HEK293T (cell line): ENCODE measurements at regions not wholly inside any gene's neighbourhood (a gene's known extent, or its start where the extent isn't known, plus 50 kb on each side); places are given as distances from the start of the nearest gene placed in this dataset.

Source experiments
- BHLHE40 ChIP-seq: fragments of 450-650 bp; IDR thresholded peaks from 2 replicates; pipeline ENCODE4 v1.6.1; 2016; ENCODE audit warnings: mild to moderate bottlenecking, moderate library complexity, borderline replicate concordance
- FOXA1 ChIP-seq: fragments of 450-650 bp; IDR thresholded peaks from 2 replicates; pipeline ENCODE4 v1.6.1; 2016; ENCODE audit warnings: mild to moderate bottlenecking
- FOXM1 ChIP-seq: fragments of 450-650 bp; IDR thresholded peaks from 2 replicates; pipeline ENCODE4 v1.6.1; 2017; ENCODE audit warnings: mild to moderate bottlenecking, borderline replicate concordance
- LEF1 ChIP-seq: fragments of 450-650 bp; IDR thresholded peaks from 2 replicates; pipeline ENCODE4 v1.6.1; 2017; ENCODE audit warnings: mild to moderate bottlenecking, borderline replicate concordance
- NFRKB ChIP-seq: fragments of 450-650 bp; IDR thresholded peaks from 2 replicates; pipeline ENCODE4 v1.6.1; 2016; ENCODE audit warnings: mild to moderate bottlenecking, moderate library complexity
- SP1 ChIP-seq: fragments of 450-650 bp; IDR thresholded peaks from 2 replicates; pipeline ENCODE4 v1.6.1; 2017
- SUZ12 ChIP-seq: fragments of 450-650 bp; IDR thresholded peaks from 2 replicates; pipeline ENCODE4 v1.6.1; 2016; ENCODE audit warnings: mild to moderate bottlenecking
- TARDBP ChIP-seq: fragments of 450-650 bp; IDR thresholded peaks from 2 replicates; pipeline ENCODE4 v1.6.1; 2016
- ZNF384 ChIP-seq: fragments of 450-650 bp; IDR thresholded peaks from 2 replicates; pipeline ENCODE4 v1.6.1; 2016
- TF ChIP-seq, protein P1 (sequence below): fragments of 450-650 bp; IDR thresholded peaks from 2 replicates; pipeline ENCODE4 v1.6.1; 2016

DNA sequence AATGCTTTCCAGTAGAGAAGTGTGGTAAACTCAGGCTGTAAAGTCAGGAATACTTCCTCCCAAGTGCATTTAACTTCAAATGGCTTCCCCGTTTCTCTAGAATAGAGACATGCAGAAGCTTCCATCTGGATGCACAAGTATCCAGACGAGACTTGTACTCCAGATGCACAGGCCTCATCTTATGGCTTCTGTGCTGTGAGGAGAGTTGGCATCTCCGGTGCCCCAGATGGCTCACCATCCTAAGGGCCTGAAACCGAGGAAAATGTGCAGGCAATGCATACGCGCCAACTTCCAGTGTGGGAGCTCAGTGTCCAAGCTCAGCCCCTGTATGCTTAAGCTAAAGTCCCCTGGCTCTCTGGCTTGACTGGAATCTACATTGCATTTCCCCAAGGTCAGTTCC lies 184.0 kb upstream of the TBL1X start:
- TF ChIP-seq SUZ12 (no peak), SP1 (no peak), BHLHE40 (no peak), FOXA1 (no peak), ZNF384 (no peak), TARDBP (no peak), LEF1 (no peak), FOXM1 (no peak), NFRKB (no peak)
- TF ChIP-seq, protein P1, sequence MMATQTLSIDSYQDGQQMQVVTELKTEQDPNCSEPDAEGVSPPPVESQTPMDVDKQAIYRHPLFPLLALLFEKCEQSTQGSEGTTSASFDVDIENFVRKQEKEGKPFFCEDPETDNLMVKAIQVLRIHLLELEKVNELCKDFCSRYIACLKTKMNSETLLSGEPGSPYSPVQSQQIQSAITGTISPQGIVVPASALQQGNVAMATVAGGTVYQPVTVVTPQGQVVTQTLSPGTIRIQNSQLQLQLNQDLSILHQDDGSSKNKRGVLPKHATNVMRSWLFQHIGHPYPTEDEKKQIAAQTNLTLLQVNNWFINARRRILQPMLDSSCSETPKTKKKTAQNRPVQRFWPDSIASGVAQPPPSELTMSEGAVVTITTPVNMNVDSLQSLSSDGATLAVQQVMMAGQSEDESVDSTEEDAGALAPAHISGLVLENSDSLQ = no peak
